CD4-positive, alpha-beta T cell treated with Interleukin-17A for 1 hour (primary cell): ENCODE measurements at regions not wholly inside any gene's neighbourhood (a gene's known extent, or its start where the extent isn't known, plus 50 kb on each side); places are given as distances from the start of the nearest gene placed in this dataset.
"Not testable (repeated sequence)": the region's sequence is repeated elsewhere in the genome, so short reads cannot be mapped to it uniquely, and the experiment has no call there.

Experiments
- DNase-seq: peaks from one replicate; pipeline ENCODE4 v3.0.0-alpha.2; 2020

GRCh38 chr4:18689308-18690115, 668.0 kb upstream of the LCORL start:
- peak; percentile 40 for DNase-seq

- not testable (repeated sequence) for DNase-seq
Observed at GRCh38 chr4:18688351-18688750, 666.8 kb upstream of the LCORL start.

DNA sequence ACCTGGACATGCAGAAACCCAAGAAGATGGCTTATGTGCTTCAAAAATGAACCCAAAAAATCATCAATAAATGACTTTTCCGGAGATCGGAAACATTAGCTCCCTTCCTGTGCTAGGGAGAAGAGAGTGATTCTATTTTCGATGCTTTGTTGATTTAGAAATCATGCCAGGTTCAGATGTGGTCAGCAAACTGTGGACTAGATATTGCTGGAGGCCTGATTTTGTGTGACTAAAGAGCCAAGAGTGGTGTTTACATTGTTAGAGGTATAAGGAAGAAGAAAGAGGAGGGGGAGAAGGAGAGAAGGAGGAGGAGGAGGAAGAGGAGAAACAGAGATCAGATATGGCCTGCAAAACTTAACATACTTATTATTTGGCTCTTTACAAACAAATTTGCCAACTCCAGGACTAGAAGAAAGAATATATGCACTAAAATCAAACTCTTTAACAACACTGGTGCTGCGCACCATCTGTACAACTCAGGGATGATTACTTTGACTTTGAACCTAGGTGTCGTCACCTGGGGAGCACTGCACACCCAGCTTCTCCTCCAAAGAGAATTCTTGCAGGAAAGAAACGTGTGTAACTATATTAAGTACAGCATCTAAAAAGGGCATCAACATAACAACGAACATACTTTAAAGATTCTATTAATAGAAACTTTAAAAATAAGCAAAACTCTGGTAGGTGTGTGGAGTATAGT, 664.9 kb upstream of the LCORL start:
- no peak for DNase-seq

DNA sequence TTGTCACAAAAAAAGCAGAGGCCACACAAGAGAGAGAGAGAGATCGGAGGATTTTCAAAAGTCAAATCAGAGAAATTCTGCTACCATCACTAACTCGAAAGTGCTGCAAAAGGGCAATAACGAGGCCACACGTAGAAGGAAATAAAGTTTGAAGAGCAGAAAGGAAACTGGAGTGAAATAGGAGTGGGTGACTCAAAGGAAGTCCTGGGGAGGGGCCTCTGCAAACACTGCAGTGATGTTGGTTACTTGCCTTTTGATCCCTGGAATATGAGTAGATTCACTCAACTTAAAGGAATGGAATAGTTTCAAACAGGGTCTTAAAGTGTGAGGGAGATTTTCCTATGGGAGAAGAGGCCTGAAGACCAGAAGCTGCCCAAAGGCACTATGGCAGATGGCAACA, 663.4 kb upstream of the LCORL start:
- DNase-seq, result no peak

DNA sequence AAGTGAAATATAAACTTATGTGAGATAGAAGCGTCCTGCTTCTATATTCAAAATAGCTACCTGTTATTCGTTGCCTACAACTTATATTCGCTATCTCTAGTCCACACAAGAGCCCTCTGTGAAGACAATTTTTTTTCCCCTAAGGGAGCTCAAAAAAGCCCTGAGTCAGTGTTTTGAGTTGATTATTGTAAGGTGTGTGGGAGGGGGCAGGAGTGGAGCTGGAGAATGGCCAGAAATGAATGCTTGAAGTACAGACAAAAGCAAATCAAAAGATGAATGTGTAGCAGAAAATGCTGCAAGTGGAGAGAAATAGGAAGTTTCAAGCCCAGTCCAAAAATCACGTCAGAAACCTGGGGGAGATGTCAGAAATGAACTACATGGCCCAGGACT, 655.0 kb upstream of the LCORL start:
- no peak for DNase-seq

DNA sequence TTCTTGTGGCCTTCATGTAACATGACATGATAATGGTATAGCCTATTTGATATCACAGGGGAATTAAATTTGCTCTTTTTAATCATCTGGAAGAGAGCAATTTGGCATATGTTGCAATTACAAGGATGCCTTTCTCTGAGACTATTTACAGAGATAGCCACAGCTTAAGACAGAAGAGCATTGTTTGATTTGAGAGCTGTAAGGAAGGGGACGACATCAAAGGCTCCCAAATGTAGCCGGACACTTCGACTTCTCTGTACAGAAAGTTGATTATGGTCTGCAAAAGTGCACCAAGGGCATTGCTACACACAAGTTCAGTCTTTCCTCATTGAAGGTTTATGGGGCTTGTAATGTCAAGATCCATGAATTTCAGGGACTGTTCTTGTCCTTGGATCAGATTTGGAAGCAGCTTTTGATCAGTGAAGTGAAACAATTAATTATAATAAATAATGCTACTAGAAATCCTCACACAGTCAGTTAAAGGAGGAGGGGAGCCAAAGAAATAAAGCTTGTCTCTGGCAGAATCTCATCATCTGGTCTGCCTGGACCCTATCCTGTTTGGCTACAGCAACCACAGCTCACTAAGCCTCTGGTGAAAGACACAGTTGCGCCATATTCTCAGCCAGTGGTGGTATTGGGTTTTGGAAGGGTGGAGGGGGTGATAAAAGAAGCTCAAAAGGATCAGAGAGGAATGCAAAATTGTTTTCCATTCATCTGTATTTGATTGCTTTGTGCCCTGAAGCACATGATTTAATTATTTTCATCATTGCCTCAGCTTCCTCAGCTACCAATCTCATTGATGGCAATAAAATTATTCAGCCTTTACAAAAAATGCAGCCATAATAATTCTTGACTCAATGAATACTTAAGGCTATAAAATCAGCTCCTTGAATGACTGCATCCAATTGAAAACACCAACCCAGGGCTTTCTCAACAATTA, 654.3 kb upstream of the LCORL start:
- no peak for DNase-seq

- no peak for DNase-seq
Observed at GRCh38 chr4:18670034-18670433, 648.5 kb upstream of the LCORL start.

- no peak for DNase-seq
Observed at GRCh38 chr4:18669390-18669789, 647.8 kb upstream of the LCORL start.

DNA sequence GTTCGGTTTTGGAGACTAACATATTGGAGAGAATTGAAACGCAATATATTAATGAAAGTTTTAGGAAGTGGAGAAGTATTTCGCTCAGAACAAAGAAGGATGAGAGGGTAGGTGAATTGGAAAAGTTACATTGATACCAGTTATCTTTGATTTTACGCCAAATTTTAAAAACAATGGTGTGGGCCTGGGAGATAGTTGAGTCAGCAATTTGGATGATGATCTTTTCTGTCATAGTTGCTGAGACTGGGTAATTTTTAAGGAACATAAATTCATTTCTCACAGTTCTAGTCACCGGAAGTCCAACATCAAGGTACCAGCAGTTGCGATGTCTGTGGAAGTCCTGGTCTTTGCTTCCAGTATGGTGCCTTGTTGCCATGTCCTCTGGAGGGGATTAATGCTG, 644.8 kb upstream of the LCORL start:
- DNase-seq, result no peak

- DNase-seq, result no peak
Observed at GRCh38 chr4:18664171-18664570, 642.6 kb upstream of the LCORL start.

GRCh38 chr4:18645351-18645750, 623.8 kb upstream of the LCORL start:
- no peak for DNase-seq

- no peak for DNase-seq
Observed at GRCh38 chr4:18641334-18641733, 619.8 kb upstream of the LCORL start.

DNA sequence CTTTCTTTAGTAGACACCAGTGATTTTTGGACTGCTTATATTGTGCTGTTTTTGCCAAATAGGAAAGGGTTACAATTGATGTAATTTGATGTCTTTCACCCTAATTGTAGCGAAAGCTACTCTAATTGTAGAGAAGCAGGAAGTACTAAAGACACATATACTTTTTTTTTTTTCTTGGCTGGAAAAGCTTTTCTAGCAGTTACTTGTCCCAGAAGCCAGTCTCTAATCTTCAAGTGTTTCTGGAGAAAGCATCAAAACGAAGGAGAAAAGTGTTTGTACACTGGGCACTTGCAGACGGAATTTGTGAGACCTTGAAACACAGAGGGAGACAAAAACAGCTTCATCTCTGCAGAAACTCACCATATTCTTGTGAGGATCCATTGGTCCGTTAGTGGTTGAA, 616.5 kb upstream of the LCORL start:
- no peak for DNase-seq

- no peak for DNase-seq
Observed at GRCh38 chr4:18636001-18636585, 614.5 kb upstream of the LCORL start.

DNA sequence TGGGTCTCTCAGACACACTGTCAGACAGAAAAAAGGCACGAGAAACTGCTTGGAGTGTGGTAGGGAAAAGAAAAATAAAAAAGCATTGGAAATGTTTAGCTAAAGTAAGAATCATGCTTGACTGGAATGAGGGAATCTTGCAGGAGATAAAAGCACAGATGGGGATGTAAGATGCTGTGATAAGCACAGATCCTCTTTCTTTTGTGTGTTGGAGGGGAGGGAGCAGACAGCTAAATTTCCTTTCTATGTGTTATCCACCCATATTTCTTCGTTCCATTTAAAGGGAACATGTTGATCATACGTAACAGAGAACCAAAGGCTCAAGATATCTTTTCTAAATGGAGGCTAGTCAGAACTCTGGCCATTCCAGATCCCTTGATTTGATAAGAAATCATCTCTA, 614.0 kb upstream of the LCORL start:
- no peak for DNase-seq

GRCh38 chr4:18631586-18631985, 610.0 kb upstream of the LCORL start:
- no peak for DNase-seq

DNA sequence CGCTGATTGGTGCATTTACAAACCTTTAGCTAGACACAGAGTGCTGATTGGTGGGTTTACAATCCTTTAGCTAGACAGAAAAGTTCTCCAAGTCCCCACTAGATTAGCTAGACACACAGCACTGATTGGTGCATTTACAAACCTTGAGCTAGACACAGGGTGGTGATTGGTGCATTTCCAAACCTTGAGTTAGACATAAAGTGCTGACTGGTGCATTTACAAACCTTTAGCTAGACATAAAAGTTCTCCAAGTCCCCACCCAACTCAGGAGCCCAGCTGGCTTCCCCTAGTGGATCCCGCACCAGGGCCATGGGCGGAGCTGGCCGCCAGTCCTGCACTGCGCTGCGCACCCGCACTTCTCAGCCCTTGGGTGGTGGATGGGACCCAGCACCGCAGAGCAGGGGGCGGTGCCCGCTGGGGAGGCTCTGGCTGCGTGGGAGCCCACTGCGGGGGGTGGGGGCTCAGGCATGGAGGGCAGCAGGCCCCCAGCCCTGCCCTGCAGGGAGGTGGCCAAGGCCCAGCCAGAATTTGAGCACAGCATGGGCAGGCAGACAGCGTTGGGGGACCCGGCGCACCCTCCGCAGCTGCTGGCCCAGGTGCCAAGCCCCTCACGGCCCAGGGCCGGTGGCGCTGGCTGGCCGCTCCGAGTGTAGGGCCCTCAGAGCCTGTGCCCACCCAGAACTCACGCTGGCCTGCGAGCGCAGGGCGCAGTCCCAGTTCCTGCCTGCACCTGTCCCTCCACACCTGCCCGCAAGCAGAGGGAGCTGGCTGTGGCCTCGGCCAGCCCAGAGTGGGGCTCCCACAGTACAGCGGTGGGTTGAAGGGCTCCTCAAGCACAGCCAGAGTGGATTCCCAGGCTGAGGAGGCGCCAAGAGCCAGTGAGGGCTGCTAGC, 608.9 kb upstream of the LCORL start:
- DNase-seq, result no peak

GRCh38 chr4:18627447-18628005, 606.0 kb upstream of the LCORL start:
- no peak for DNase-seq

DNA sequence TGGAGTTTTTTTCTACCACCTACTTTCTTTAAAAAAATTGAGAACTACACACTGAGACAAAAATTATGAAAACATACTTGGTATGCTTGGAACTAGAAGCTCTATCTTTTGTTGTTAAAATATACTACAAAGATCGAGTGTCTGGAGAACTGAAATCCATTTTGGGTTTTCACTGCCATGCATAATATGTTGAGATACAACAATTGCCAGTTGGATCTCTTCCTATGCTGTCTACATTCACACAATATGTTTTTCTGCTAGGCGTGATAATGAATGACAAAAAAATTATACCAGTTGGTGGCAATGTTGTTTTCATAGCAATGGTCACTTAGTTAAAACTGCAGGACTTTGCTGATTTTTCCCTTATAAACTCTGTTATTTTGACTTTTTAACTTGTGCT, 605.4 kb upstream of the LCORL start:
- no peak for DNase-seq

DNA sequence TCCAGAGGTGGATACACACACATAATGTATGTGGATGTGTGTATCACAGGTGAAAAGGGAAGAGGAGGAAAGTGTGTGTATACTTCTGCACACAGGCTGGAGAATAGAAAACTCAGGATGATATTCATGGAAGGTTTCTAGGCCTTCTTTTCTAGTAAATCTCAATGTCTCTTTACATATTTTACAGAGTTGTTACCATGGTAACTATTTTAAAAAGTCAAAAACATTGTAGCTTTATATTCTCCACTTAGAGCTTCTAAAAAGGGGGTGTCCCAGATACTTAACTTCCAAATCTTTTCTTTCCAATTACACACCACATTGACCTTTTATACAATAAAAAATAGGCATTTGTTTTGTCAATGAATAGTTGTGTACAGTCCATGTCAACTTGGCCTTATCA, 604.8 kb upstream of the LCORL start:
- DNase-seq, result no peak

GRCh38 chr4:18621186-18621585, 599.6 kb upstream of the LCORL start:
- no peak for DNase-seq

DNA sequence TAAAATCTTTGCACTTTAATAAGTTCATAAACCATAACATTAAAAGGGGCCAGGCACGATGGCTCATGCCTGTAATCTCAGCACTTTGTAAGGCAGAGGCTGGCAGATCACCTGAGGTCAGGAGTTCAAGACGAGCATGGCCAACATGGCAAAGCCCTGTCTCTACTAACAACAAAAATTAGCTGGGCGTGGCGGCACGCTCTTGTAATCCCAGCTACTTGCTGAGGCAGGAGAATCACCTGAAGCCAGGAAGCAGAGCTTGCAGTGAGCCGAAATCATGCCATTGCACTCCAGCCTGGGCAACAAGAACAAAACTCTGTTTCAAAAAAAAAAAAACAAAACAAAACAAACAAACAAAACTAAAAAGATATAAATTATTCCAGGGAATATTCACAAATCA, 595.2 kb upstream of the LCORL start:
- DNase-seq, result no peak
